Transverse colon (tissue), 4 donors: ENCODE measurements at regions not wholly inside any gene's neighbourhood (a gene's known extent, or its start where the extent isn't known, plus 50 kb on each side); places are given as distances from the start of the nearest gene placed in this dataset.

Experiments used
- DNase-seq: peaks from one replicate; pipeline ENCODE4 v3.0.0-alpha.2; 2019
- H3K27ac ChIP-seq, 4 donors: fragments of 200-600 bp; sonication (generic); 2 replicates each; pipeline ENCODE4 v1.5.1; 2016 to 2018; ENCODE audit warnings: inconsistent platforms in 4 of 4
- H3K27me3 ChIP-seq: fragments of 200-600 bp; sonication (generic); 2 replicates; pipeline ENCODE4 v1.5.1; 2017; ENCODE audit warnings: inconsistent platforms
- H3K36me3 ChIP-seq, 4 donors: fragments of 200-600 bp; sonication (generic); 2 replicates each; pipeline ENCODE4 v1.5.1; 2017 to 2019; ENCODE audit warnings: inconsistent platforms in 4 of 4
- H3K4me1 ChIP-seq, 4 donors: fragments of 200-600 bp; sonication (generic); 2 replicates each; pipeline ENCODE4 v1.5.1; 2017 to 2020; ENCODE audit warnings: inconsistent platforms in 4 of 4
- H3K4me3 ChIP-seq, 4 donors: fragments of 200-600 bp; sonication (generic); 1 replicate in 1 of 4; 2 replicates in 3 of 4; pipeline versions ENCODE4 v1.5.1 to v1.6.1; 2017 to 2019; ENCODE audit warnings: inconsistent platforms in 4 of 4
- H3K9me3 ChIP-seq, 2 donors: fragments of 200-600 bp; sonication (generic); 2 replicates each; pipeline ENCODE4 v1.5.1; 2017 to 2019; ENCODE audit warnings: inconsistent platforms in 2 of 2
- EP300 ChIP-seq: sonication (generic); formaldehyde crosslinking; IDR thresholded peaks from one replicate; pipeline ENCODE4 v1.6.1; 2017; ENCODE audit warnings: antibody characterized with exemption, low read depth
- POLR2A ChIP-seq: fragments of 450-650 bp; IDR thresholded peaks from one replicate; pipeline ENCODE4 v1.6.1; 2016; ENCODE audit warnings: antibody characterized with exemption, mild to moderate bottlenecking, moderate library complexity
- POLR2AphosphoS5 ChIP-seq, 3 donors: sonication (generic); formaldehyde crosslinking; IDR thresholded peaks; one replicate each; pipeline ENCODE4 v1.6.1; 2016; ENCODE audit warnings: antibody characterized with exemption in 3 of 3
- WGBS, 2 donors: methylation state at CpG; one replicate each; pipeline ENCODE4 v1.1.5; 2018; ENCODE audit warnings: low coverage in 1 of 2; 5-methylcytosine and 5-hydroxymethylcytosine counted together
- in situ Hi-C, 4 donors: fragments of 200-750 bp; cut with MboI; loops; one replicate each; pipeline versions ENCODE4 v1.15.0 to v1.15.1; 2017; ENCODE audit warnings: low sequenced_read_pairs in 3 of 4, low pct_ligation_motif_present in 1 of 4, low pct_unique_long_range_greater_than_20kb in 1 of 4
- intact Hi-C: fragments of 100-400 bp; cut with DNase I; formaldehyde crosslinking; loops from one replicate; pipeline ENCODE4 v1.15.1; 2023; ENCODE audit warnings: low total_unique reads
- TF ChIP-seq, protein P1 (sequence below), 5 experiments: fragments of 200-600 bp in 3 of 5; fragments of 450-650 bp in 2 of 5; sonication (generic) in 3 of 5; IDR thresholded peaks; 1 replicate in 2 of 5; 2 replicates in 3 of 5; pipeline ENCODE4 v1.5.1; 2016 to 2017; ENCODE audit warnings: antibody characterized with exemption in 5 of 5, inconsistent platforms in 3 of 5, mild to moderate bottlenecking in 2 of 5, moderate library complexity in 1 of 5

DNA sequence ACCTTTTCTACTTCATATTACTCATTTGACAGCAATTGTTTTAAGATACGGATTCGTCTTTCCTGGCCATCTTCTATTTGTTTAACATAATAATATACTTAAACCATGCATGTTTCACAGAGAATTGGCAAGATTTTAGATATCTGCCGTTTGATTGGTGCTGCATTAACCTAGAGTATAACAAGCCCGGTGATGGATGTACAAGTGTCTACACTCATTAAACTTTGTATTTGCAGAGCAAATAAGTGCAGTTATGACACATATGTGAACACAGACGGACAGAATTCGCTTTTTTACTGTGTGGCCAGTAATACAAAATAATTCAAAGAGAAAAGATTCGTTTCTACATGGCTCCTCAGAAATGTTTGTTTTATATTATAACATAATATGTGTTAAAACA is 116.1 kb downstream of the ARL4A start:
- Histone ChIP-seq H3K4me3 (no peak overlapping the region), H3K4me1 (peaks cover 0 to 28% (median 13%) of the 10 kb centered on the region in 4 donors), H3K9me3 (no peaks in the 10 kb centered on the region), H3K27ac (peak overlapping the region in 2 of 4 donors; percentile 85), H3K27me3 (no peaks in the 10 kb centered on the region), H3K36me3 (no peaks in the 10 kb centered on the region)
- TF ChIP-seq EP300, result no peak
- TF ChIP-seq, protein P1, sequence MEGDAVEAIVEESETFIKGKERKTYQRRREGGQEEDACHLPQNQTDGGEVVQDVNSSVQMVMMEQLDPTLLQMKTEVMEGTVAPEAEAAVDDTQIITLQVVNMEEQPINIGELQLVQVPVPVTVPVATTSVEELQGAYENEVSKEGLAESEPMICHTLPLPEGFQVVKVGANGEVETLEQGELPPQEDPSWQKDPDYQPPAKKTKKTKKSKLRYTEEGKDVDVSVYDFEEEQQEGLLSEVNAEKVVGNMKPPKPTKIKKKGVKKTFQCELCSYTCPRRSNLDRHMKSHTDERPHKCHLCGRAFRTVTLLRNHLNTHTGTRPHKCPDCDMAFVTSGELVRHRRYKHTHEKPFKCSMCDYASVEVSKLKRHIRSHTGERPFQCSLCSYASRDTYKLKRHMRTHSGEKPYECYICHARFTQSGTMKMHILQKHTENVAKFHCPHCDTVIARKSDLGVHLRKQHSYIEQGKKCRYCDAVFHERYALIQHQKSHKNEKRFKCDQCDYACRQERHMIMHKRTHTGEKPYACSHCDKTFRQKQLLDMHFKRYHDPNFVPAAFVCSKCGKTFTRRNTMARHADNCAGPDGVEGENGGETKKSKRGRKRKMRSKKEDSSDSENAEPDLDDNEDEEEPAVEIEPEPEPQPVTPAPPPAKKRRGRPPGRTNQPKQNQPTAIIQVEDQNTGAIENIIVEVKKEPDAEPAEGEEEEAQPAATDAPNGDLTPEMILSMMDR (IDR thresholded peaks at IDR 0.05), result no peak
- no peak for TF ChIP-seq POLR2AphosphoS5 (IDR thresholded peaks at IDR 0.05)
- no peak for TF ChIP-seq POLR2A
- intact Hi-C loops (no loop called here), in situ Hi-C loops (no loop called here)
- 49 to 53% methylated on average over 7 of the region's 7 CpGs for WGBS, 2 donors
- DNase-seq, result no peak

DNA sequence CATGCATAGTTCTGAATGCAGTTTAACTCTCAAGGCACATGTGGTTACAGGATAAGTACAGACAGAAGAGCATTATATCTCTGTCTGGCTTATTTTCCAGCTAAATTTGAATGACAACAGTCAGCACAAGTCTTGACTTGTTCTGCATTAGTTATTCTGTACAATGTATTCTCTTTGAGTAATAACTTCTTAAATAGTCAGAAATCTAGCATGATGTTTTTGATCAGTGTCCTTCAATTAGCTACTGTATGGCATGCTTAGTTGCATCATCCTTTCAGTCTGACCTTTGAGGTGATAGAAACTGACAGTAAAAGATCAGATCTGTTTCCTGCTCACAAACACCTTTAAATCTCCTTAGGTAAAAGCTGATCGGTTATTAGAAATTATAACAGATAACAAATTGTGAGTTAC is 118.1 kb downstream of the ARL4A start:
- in situ Hi-C loops, result no loop called here
- WGBS, 2 donors, result 78 to 91% methylated on average over 1 of the region's 1 CpG
- Histone ChIP-seq H3K4me3 (no peak overlapping the region), H3K27ac (no peak overlapping the region), H3K36me3 (no peaks in the 10 kb centered on the region), H3K9me3 (no peaks in the 10 kb centered on the region), H3K27me3 (no peaks in the 10 kb centered on the region), H3K4me1 (peaks cover 0 to 25% (median 11%) of the 10 kb centered on the region in 4 donors)
- TF ChIP-seq POLR2AphosphoS5 (IDR thresholded peaks at IDR 0.05) (no peak), EP300 (no peak), POLR2A (no peak)
- TF ChIP-seq, protein P1 (IDR thresholded peaks at IDR 0.05), result no peak
- no peak for DNase-seq
- intact Hi-C loops, result no loop called here

DNA sequence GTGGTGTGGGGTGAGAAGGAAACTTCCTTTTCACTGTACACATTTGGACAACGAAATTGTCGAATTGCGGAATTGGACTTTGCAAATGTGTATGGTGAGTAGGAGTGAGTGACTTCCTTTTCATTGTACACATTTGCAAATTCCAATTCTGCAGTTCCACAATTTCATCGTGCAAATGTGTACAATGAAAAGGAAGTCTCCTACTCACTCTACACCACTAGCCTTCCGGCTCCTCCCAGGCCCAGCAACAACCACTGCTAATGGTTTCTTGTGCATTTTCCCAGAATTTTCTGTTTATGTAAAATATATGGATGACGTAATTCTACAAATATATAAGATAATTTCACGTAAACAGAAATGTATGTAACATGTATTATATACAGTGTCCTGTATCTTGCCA is 118.5 kb downstream of the ARL4A start:
- TF ChIP-seq POLR2AphosphoS5 (IDR thresholded peaks at IDR 0.05), result no peak
- no peak for TF ChIP-seq POLR2A
- TF ChIP-seq, protein P1 (IDR thresholded peaks at IDR 0.05), result no peak
- no peak for TF ChIP-seq EP300
- Histone ChIP-seq H3K27ac (no peak overlapping the region), H3K4me3 (no peak overlapping the region), H3K36me3 (no peaks in the 10 kb centered on the region), H3K9me3 (no peaks in the 10 kb centered on the region), H3K4me1 (peaks cover 0 to 21% (median 9%) of the 10 kb centered on the region in 4 donors), H3K27me3 (no peaks in the 10 kb centered on the region)
- WGBS, 2 donors, result 75 to 84% methylated on average over 7 of the region's 7 CpGs
- intact Hi-C loops (no loop called here), in situ Hi-C loops (no loop called here)
- DNase-seq, result no peak

DNA sequence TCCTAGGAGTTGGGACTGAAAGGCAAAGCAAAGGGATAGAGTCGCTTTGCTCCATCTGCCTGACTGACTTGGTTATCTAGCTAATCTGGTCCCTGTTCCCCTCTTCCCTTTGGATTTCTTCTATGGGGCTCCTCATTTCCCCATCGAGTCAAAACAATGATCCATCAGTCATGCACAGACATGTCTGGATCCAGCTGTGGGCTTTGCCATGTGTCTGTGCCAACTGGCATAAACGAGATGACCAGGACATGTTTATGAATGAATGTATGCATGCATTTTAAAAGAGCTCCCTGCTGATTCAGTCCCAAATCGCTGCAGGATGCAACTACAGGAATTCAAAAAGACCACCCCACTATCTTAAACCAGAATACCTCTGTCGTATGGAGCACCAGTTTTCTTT is 122.0 kb downstream of the ARL4A start:
- no peak overlapping the region for H3K27ac ChIP-seq
- H3K4me1 ChIP-seq, result no peaks in the 10 kb centered on the region
- DNase-seq, result no peak
- in situ Hi-C loops (no loop called here), intact Hi-C loops (no loop called here)
- no peaks in the 10 kb centered on the region for H3K9me3 ChIP-seq
- H3K36me3 ChIP-seq, result no peaks in the 10 kb centered on the region
- H3K27me3 ChIP-seq, result no peaks in the 10 kb centered on the region
- H3K4me3 ChIP-seq, result no peak overlapping the region
- TF ChIP-seq, protein P1 (IDR thresholded peaks at IDR 0.05), result no peak
- TF ChIP-seq EP300 (no peak), POLR2A (no peak), POLR2AphosphoS5 (IDR thresholded peaks at IDR 0.05) (no peak)
- WGBS, 2 donors, result 67 to 79% methylated on average over 3 to 5 of the region's 5 CpGs
